ENCODE measurements at regions not wholly inside any gene's neighbourhood (a gene's known extent, or its start where the extent isn't known, plus 50 kb on each side); places are given as distances from the start of the nearest gene placed in this dataset.

- TF ChIP-seq STAT1 (IDR thresholded peaks at IDR 0.05; ENCODE audit: unreplicated experiment) (no peak), ZNF331 (CRISPR knock-in tag; IDR thresholded peaks at IDR 0.05; ENCODE audit: low read depth) (no peak), JUNB (IDR thresholded peaks at IDR 0.05; ENCODE audit: unreplicated experiment) (no peak), EZH2 (IDR thresholded peaks at IDR 0.05; ENCODE audit: low read depth, unreplicated experiment) (no peak)
Observed at GRCh38 chr12:125971981-125972380, 906.7 kb downstream of the AACS start (continued).

GRCh38 chr12:125978286-125978685 is 913.1 kb downstream of the AACS start:
- Histone ChIP-seq H3K27me3 (ENCODE audit: insufficient read depth) (no peaks in the 10 kb centered on the region), H3K79me2 (replicated peaks; ENCODE audit: insufficient read depth) (no peaks in the 10 kb centered on the region), H3K4me1 (ENCODE audit: insufficient read depth) (no peaks in the 10 kb centered on the region), H3K9me2 (ENCODE audit: insufficient read depth) (no peaks in the 10 kb centered on the region), H3K27ac (ENCODE audit: low read depth) (no peak overlapping the region), H3K36me3 (ENCODE audit: insufficient read depth) (no peaks in the 10 kb centered on the region), H4K20me1 (replicated peaks; ENCODE audit: insufficient read depth) (no peaks in the 10 kb centered on the region), H2AFZ (no peak overlapping the region), H3K4me2 (no peak overlapping the region), H3K4me3 (no peak overlapping the region), H3F3A (replicated peaks; ENCODE audit: low read depth) (no peaks in the 10 kb centered on the region)
- Mint-ChIP-seq H3K9me3 (peaks cover 93% of the 10 kb centered on the region), H3K27ac (no peak overlapping the region), H3K4me3 (no peak overlapping the region), H3K4me1 (no peaks in the 10 kb centered on the region), H3K27me3 (ENCODE audit: insufficient read depth, low read depth, poor library complexity) (peaks cover 5% of the 10 kb centered on the region), H3K36me3 (ENCODE audit: low read depth) (peaks cover 31% of the 10 kb centered on the region)
- no peak for TF ChIP-seq POLR2AphosphoS5 (IDR thresholded peaks at IDR 0.05; ENCODE audit: low read depth)
- TF ChIP-seq EZH2 (IDR thresholded peaks at IDR 0.05; ENCODE audit: low read depth, unreplicated experiment): no peak
- TF ChIP-seq JUNB (IDR thresholded peaks at IDR 0.05; ENCODE audit: unreplicated experiment): no peak
- no peak for TF ChIP-seq CTCF (conservative IDR thresholded peaks at IDR 0.05; ENCODE audit: low read depth in 2 of 2)
- no peak for TF ChIP-seq CREB1 (CRISPR knock-in tag; IDR thresholded peaks at IDR 0.05; ENCODE audit: low read depth)
- no peak for TF ChIP-seq ETS1 (IDR thresholded peaks at IDR 0.05)
- TF ChIP-seq ZNF114 (CRISPR knock-in tag; IDR thresholded peaks at IDR 0.05): no peak
- no peak for TF ChIP-seq STAT1 (IDR thresholded peaks at IDR 0.05; ENCODE audit: unreplicated experiment)
- no peak for TF ChIP-seq REST (IDR thresholded peaks at IDR 0.05; ENCODE audit: unreplicated experiment)
- TF ChIP-seq NANOG (IDR thresholded peaks at IDR 0.05; ENCODE audit: borderline replicate concordance): no peak
- no peak for TF ChIP-seq ZNF331 (CRISPR knock-in tag; IDR thresholded peaks at IDR 0.05; ENCODE audit: low read depth)
- TF ChIP-seq ZNF462 (CRISPR knock-in tag; IDR thresholded peaks at IDR 0.05): no peak
- no peak for TF ChIP-seq EZH2phosphoT487 (IDR thresholded peaks at IDR 0.05; ENCODE audit: unreplicated experiment)
- ATAC-seq (no peak), DNase-seq (ENCODE audit: low spot score) (no peak)
